Stimulated activated CD8-positive, alpha-beta memory T cell treated with anti-CD3 and anti-CD28 coated beads, Interleukin-12 subunit alpha, Interleukin-12 subunit beta, amount 100 ng/mL, for 1 hour (primary cell): ENCODE measurements at regions not wholly inside any gene's neighbourhood (a gene's known extent, or its start where the extent isn't known, plus 50 kb on each side); places are given as distances from the start of the nearest gene placed in this dataset.
"Not testable (repeated sequence)": the region's sequence is repeated elsewhere in the genome, so short reads cannot be mapped to it uniquely, and the experiment has no call there.

ENCODE experiments used
- DNase-seq: peaks from one replicate; pipeline ENCODE4 v3.0.0-alpha.2; 2020; ENCODE audit warnings: low read depth

DNA sequence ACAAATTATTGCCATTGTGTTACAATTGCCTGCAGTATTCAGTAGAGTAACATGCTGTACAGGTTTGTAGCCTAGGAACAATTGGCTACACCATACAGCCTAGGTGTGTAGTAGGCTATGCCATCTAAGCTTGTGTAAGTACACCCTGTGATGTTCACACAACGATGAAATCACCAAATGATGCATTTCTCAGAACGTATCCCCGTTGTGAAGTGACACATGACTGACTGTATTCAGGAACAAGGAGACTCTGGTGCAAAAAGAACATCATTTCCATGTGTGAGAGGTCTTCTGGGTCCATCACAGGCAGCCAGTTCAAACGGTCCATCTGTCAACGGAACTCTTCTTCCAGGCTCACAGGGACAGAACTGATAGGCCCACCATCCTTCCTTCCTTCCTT is 263.7 kb downstream of the ANAPC1 start:
- no peak for DNase-seq

DNA sequence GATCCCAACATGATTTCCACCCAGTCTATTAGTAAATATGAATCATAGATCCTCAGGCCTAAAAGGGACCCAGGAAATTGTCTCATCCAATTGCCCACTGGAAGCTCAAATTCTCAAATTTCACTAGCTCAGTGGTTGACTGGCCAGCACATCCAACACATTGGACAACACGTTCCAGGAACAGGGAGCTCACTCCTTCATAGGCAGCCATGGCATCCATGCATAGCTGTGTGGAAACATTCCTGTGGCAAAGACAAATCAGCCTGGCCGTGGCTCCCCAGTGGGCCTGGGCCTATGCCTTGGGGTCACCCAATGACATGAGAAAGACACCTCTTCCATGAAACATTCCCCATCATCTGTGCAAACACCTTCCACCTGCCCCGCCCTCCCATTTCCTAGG is 261.1 kb downstream of the ANAPC1 start:
- no peak for DNase-seq

DNA sequence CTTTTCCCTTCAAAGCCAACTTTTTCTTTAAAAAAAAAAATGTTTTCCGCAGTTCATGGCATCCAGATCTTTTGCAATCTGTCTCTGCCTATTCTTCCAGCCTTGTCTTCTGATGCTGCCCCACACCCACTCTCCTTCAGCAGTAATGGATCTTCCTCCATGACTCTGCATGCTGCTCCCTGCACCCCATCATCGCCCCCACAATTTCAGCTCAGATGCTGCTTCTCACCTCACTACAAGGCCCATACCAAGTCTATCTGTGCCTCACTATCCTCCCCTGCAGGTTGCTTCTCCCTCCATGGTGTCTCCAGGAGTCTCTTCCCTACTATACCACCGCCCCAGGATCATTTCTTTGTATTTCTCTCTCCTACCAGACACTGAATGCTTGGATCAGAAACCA is 260.6 kb downstream of the ANAPC1 start:
- DNase-seq, result no peak

DNA sequence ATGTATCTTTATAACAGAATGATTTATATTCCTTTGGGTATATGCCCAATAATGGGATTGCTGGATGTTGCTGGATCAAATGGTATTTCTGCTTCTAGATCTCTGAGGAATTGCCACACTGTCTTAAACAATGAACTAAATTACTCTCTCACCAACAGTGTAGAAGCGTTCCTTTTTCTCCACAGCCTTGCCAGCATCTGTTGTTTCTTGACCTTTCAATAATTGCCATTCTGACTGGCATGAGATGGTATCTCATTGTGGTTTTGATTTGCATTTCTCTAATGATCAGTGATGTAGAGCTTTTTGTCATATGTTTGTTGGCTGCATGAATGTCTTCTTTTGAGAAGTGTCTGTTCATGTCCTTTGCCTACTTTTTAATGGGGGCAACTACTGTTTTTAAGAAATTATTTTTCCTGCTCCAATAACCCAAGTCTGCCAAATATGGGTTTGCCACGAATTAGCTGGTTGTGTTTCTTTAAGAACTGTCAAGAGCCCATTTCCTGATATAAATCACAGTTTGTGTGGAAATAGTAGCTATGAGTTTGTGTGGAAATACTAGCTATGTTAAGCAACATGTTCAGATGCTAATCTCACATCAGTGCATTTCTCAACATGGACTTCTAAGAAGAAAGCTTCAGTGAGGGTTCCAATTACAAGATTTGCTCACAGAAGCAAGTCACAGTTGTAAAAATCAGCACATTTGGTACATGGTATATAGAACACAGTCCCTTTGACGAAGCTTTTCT is 259.4 kb downstream of the ANAPC1 start:
- DNase-seq, result no peak

DNA sequence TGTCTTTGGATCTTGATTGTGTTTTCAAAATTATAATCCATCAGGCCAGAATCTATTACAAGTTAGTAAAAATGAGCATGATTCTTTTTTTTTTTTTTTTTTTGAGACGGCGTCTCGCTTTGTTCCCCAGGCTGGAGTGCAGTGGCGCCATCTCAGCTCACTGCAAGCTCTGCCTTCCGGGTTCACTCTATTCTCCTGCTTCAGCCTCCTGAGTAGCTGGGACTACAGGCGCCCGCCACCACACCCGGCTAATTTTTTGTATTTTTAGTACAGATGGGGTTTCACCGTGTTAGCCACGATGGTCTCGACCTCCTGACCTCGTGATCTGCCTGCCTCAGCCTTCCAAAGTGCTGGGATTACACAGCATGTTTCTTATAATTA is 258.8 kb downstream of the ANAPC1 start:
- DNase-seq, result not testable (repeated sequence)

DNA sequence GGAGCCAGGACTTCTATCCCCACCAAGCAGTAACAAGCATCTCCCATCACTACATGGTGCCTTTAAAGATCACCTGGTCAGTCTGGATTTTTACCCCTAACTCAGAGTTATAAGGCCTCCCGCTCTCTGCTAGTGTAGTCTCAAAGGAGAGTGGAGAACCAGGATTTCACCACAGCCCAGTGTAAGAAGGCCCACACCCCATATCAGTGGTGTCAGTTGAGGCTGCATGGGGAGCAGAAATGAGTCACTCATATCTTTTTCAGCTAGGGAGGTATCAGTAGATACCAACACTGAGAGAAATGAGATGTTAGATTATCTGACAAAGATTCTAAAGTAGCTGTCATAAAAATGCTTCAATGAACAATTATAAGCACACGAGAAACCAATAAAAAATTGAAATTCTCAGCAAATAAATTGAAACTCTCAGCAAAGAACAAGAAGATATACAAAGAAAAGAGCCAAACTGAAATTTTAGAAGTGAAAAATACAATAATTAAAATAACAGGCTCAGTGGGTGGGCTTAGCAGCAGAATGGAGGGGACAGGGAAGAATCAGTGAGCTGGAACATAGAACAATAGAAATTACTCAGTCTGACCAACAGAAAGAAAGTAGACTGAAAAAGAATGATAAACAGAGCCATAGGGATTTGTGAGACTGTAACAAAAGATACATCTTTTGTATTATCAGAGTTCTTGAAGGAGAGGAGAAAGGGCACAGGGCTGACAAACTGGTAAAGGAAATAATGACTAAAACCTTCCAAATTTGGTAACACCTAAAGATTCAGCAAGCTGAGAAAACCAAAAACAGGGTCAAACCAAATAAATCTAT is 257.7 kb downstream of the ANAPC1 start:
- no peak for DNase-seq

DNA sequence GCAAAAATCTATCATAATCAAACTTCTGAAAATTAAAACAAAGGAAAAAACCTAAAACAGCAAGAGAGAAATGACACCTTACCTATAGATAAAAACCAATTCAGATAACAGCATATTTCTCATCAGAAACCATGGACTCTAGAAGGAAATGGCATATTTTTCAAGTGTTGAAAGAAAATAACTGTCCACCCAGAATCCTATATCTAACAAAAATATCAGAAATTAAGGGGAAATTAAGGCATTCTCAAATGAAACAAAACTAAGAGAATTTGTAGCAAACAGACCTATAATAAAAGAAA is 257.2 kb downstream of the ANAPC1 start:
- no peak for DNase-seq

DNA sequence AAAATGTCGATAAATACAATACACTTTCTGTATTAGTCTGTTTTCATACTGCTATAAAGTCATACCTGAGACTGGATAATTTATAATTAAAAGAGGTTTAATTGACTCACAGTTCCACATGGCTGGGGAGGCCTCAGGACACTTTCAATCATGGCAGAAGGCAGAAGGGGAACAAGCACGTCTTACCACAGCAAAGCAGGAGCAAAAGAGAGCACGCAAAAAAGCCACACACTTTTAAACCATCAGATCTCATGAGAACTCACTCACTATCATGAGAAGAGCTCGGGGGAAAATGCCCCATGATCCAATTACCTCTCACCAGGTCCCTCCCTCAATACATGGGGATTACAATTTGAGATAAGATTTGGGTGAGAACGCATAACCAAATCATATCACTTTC is 256.7 kb downstream of the ANAPC1 start:
- no peak for DNase-seq

DNA sequence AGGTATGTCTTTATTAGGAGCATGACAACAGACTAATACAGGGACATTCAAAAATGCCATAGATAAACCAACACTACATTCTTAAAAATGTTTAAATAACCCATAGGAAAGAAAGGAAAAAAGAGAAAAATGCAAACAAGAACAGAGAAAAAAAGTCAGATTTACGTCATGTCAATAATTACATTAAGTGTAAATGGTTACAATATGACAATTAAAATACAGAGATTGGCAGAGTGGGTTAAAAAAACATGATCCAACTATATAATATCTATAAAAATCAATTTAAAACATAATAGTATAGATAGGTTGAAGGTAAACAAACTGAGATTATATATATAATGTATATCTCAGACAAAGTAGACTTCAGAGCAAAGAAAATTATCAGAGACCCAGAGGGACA is 255.8 kb downstream of the ANAPC1 start:
- no peak for DNase-seq

DNA sequence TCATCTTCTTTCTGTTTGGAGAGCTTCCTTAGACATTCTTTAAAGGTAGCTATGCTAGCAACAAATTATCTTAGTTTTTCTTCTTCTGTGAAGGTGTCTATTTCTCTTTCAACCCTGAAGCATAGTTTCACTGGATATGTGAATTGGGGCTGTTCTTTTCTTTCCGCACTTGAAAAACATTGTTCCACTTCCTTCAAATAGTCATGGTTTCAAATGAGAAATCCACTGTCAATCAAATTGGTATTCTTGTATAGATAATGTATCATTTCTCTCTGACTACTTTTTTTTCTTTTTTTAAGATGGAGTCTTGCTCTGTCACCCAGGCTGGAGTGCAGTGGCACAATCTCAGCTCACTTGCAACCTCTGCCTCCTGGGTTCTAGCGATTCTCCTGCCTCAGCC is 254.0 kb downstream of the ANAPC1 start:
- DNase-seq, result no peak

DNA sequence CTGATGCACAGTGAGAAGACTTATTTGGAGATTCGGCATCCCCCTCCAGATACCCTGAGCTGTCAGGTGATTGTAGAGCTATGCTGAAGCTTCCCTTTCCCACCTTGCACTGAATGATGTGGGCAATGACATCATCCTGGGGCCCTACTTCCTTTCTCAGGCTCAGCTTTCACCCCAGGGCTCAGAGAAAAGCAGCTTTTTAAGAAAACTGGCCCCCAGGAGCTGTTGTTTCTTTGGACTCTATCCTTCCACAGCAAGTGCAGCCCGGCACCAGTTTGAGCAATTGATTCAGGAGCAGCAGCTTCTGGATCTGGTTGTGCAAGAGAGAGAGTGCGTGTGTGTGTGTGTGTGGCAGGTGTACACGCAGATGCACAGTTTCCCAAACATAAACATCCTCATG is 251.3 kb downstream of the ANAPC1 start:
- DNase-seq, result no peak

DNA sequence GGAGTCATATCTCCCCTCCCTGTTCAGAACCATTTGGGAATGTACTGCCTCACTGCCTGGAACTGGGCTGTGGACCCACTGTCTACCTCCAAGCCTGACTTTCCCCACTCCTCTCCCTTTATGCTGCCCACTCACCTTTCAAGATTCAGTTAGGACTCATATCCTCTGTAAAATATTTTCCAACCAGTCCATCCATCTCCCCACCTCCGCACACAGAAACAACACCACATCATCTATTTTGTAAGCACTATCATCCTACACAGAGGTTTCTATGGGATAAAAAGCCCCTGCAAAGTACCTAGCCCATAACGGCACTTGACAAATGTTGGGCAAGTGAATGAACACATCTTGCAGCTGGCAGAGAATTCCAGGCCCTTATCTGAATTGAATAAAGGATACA is 250.8 kb downstream of the ANAPC1 start:
- DNase-seq, result no peak

DNA sequence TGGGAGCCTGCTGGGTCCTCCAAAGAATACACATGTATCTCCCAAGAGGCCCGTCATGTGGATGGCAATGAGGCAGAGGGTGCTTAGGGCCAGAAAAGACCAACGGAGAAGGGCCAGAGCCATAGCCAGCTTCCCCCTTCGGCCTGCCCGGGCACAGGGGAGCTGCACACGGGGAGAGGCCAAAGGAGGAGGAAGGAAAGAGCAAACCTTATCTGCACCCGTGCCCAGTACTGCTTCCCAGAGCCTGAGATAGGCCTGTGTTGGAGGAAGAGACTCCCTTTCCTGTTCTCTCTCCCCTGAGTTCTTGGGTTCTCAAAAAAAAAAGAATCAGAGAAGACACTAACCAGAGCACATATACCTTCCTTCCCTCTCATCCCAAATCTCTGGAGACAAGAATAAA is 250.3 kb downstream of the ANAPC1 start:
- DNase-seq, result no peak

DNA sequence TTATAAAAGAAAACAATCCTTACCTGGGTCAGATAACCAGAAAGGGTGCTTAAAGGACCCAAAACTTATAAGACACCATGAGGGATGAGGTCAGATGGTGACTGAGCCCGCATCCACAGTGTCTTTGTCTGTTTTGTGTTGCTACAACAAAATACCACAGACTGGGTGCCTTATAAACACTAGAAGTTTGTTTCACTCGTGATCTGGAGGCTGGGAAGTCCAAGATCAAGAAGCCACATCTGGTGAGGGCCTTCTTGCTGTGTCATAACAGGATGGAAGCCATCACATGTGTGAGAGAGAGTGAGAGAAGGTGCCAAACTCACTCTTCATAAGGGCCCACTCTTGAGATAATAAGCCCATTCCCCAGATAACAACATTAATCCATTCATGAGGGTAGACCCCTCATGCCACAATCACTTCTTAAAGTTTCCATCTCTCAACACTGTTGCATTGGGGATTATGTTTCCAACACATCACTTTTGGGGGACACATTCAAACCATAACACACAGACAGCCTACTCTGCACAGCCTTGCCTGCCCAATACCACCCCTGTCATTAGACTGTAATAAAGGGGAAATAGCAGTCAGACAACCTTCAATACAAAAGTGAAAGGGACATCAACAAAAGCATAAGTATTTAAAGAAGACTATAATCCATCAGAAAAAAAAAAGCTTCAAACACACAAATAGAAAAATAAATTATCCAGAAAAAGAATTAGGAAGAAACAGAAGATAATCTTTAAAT is 249.8 kb downstream of the ANAPC1 start:
- DNase-seq, result no peak

DNA sequence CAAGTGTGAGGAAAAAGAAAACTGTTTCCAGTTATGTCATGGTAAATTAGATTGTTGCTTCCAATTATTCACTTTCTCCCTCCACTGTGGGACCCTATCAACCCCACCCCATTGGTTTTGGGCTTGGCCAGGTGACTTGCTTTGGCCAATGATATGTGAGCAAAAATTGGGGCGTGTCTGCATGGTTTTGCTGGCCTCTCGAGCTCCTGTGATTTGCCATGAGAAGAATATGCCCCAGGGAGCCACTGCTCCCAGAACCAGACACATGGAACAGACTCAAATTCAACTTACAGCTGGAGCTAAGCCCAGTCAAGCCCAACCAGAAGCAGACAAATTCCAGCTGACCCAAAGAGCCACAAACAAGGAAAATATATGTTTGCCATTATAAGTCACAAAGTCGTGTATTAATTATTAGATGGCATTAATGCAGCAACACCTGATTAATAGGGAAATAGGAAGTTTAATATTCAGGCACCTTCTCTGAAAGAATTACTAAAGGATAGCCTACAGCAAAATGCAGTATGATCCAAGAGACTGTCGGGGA is 248.9 kb downstream of the ANAPC1 start:
- no peak for DNase-seq

DNA sequence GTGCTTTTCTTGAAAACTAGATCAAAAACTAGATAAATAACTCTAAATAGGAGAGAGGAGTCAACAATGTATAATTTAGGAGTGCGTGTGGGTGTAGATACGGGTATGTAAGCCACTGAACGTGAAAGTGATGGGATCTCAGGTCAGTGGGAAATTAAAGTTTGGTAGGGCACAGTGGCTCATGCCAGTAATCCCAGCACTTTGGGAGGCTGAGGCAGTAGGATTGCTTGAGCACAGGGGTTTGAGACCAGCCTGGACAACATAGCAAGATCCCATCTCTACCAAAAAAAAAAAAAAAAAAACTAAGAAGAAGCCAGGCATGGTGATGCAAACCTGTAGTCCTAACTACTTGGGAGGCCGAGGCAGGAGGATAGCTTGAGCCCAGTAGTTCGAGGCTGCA is 247.1 kb downstream of the ANAPC1 start:
- no peak for DNase-seq

DNA sequence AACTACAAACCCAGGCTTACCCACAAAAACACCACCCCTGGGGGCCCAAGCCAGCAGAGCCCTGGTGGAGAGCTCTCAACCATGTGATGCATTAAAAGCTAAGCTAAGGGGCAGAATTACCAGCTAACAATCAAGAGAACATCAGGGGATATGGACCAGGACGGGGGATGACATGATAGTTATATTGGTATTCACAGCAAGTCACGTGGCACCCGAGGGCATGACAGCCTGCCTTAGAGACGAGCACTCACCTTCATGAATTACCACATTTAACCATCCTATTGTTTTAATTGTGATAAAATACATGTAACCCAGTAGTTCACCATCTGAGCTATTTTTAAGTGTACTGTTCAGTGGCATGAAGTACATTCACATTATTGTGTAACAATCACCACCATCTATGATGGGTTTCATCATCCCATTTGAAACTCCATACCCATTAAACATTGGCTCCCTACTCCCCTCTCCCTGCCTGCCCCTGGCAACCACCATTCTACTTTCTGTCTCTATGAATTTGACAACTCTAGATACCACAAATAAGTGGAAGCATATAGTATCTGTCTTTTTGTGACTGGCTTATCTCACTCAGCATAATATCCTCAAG is 245.6 kb downstream of the ANAPC1 start:
- no peak for DNase-seq

DNA sequence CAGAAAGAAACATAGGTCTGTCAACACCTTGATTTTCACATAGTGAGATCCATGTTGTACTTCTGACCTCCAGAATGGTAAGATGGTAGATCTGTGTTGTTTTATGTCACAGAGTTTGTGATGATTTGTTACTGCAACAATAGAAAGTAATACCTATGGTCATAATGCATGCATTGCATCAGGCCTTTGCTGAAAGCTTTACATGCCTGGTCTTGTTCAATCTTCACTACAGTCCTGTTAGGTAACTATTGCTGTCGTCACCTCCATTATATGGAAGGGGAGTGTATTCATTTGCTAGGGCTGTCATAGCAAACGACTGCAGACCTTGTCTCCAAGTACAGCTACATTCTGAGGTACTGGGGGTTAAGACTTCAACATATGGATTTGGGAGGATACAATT is 243.5 kb downstream of the ANAPC1 start:
- no peak for DNase-seq

DNA sequence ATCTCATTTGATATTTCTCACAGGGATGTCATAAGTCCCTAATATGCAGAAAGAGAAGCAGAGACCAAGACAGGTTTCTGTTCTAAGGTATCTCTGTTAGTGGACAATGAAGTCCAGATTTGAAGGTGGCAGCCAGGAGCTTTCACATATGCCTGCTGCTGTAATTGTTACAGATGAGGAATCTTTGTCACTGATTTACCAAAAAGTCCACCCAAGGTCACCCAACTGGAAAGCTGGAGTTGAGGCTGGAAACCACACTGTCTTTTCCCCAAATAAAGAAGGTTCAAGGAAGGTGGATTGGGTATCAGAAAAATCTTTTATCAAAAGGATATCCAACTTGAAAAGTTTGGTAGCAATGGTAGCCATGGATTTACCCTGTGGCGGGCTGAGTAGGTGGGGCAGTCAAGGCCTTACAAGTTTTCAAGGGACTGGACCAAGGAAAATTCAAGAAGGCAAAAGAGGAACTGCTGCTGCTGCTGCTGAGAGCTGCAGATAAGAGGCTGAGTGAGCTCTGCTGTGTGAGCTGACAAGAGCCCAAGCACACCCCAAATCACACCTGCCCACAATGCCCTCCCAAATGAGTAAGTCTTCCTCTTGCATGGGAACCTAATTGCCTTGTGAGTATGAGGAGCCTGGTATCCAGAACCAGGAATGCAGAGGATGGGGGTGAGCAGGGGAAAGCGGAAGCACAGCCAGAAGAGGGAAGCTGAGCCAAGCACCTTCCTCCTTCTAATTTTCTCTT is 241.2 kb downstream of the ANAPC1 start:
- no peak for DNase-seq

DNA sequence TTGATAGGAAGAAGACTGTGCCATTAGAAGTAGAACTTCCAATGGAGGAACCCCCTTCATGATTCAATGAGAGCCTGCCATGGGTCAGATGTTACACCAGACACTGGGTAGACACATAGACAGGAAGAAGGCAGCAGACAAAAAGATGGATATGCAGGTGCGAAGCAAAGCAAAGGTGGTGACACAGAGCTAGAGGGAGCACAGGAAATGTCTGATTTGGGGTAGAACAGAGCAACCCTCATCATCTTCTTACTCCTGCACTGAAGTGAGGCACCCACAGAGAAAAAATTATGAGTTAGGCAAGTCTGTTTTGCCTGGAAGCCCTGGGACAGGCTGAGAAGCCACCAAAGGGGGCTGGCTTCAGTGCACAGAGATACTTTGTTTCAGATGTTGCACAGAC is 240.2 kb downstream of the ANAPC1 start:
- DNase-seq, result no peak

DNA sequence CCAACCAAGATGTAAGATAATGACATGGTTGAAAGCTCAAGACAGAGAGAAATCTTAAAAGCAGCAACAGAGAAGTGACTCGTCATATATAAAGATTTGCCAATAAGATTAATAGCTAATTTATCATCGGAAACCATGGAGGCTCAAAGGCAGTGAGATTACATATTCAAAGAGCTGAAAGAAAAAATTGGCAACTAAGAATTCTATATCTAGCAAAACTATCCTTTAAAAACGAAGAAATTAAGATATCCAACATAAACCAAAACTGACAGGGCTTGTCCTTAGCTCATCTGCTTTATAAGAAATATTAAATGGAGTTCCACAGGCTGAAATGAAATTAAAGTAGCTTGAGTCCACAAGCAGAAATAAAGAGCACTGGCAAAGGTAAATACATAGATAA is 236.6 kb downstream of the ANAPC1 start:
- no peak for DNase-seq

DNA sequence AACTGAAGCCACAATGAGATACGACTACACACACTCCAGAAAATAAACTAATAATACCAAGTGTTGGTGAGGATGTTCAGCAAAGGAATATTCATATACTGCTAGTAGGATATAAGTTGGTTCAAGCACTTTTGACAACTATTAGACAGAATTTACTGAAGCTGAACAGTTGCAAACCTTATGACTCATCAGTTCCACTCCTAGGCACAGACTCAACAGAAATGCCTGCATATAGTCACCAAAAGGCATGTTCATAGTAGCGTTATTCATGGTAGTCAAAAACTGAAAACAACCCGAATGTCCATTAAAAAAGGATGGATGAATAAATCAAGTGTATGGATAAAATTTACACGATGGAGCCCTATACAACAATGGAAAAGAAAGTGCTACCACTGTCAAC is 232.0 kb downstream of the ANAPC1 start:
- no peak for DNase-seq
